ENCODE measurements at regions not wholly inside any gene's neighbourhood (a gene's known extent, or its start where the extent isn't known, plus 50 kb on each side); places are given as distances from the start of the nearest gene placed in this dataset.

DNA sequence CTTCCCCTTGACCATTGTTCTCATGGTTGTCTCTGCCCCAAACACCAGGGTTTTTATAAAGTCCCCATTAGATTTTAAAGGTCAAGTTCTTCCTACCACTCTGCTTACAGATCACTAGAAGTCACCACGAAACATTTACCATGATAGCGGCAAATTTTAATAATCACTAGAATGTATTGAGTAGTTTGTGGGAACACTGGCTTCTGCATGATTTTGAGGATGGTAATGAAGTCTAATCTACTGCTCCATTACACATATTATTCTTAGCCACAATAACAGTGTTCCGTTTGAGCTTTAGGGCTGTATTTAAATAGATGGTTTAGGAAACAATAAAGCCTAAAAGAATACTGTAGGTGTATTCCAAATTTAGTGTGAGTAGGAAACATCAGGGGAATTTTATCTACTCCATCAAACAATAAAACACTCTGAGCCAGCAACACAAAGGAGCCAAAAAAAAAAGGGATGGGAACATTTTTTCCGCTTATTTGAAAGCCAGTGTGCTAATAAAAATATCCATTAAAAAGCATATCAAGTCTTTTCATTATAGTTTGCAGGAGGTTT, 49.7 kb downstream of the KLF12 start:
- DNase-seq (ENCODE audit: low read depth in 2 of 2) = no peak

DNA sequence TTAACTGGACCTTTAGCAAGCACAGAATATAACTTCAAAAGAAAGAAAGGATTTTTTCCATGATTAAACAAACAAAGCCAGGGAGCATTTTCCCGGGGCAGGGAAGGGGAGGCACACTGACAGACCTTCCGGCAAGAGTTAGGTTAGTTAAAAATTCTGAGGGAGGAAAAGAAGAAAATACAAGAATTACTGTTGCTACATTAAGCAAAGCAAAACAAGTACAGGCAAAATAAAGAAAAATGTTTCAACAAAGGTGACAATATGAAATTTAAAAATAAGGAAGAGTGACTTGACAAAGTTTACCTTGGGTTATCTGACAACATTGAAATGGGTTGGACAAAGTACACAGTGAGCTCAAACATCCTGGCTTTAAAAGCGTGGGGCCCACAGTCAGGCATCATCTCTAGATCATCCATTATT, 51.5 kb downstream of the KLF12 start:
- DNase-seq (ENCODE audit: low read depth in 2 of 2) = no peak

DNA sequence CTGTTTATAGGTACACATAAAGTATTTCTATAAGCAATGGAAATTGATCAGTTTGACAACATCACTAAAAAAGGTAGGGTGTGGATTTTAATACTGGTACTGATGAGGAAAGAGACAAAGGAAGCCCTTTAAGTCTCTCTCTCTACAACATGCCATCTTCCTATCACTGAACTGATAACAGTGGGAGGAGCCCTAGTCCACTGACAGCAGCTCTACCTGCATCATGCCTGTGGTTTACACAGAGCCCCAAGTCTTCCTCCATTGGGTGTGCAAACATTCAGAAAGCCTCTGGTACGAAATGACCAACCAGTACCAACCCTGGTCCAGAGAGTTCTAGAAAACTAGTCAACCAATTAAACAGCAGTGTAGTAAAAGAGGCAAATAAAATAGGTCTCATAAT, 53.4 kb downstream of the KLF12 start:
- no peak for DNase-seq (ENCODE audit: low read depth in 2 of 2)

DNA sequence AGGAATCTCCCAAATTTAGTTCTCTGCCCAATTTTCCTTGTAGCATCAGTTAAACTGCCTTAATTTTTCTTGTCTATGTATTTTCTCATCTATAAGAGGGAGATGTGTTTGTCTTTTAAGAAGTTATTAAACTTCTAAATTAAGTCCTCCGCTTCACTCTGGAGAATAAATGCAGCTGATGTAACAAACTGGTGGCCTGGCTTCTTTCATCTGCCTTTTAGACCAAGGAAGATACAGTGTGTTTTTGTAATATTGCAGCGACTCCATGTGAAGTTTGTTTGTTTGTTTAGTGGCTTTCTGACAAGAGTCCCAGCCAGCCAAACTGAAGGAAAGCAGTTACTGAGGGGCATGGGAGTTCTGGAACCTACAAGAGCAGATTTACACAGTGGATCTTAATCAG, 56.4 kb downstream of the KLF12 start:
- DNase-seq (ENCODE audit: low read depth in 2 of 2) = no peak

DNA sequence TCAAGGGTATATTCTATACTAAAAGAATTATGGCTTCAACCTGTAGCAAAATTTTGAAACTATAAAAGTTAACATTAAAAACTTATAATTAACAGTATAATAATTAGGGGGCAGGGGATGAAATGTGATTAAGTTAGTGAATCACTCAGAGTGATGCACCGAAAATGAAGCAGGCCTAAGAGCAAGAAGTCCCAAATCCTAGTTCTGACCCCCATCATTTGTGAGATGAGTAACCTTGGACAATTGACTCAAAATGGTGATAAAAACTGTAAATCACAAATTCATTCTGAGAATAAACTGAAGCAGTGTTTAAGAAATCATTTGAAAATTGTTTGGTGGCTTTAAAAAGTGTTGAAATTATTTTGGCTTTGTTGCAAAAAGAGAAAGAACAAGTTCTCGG, 56.8 kb downstream of the KLF12 start:
- DNase-seq (ENCODE audit: low read depth in 2 of 2) = no peak

DNA sequence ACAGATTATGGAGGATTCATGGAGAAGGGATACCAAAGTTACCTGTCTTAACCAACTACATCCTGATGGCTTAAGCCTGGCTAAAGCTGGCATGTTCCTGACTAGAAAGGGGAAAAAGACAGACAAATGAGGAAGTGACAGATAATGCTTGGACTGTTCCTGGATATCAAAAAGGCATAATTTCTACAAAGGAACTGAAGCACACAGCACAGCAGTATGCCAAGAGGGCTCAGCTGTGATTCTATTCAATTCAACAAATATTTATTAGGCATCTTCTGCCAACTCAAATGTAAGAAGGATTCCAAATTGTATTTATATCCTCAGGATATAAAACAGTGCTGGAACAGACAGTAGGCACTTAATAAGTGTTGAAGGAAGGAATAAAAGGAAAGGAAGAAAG, 59.5 kb downstream of the KLF12 start:
- DNase-seq (ENCODE audit: low read depth in 2 of 2) = no peak

DNA sequence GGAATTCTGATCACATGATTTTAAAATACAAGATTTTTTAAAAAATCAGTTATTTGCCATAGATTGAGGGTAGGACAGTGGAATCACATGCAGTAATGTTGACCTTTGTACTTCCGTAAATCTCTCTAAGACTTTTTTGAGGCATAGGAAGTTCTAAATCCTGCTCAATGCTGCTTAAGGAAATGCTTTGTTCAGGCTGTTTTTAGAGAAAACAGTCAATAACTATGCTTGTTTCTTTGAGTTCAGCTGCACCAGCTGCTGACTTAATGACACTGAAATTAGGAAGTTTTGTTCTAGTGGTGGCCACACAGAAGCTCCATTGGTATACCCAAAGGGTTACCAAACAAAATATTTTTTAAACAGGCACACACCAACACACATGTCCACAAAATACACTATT, 60.9 kb downstream of the KLF12 start:
- no peak for DNase-seq (ENCODE audit: low read depth in 2 of 2)

DNA sequence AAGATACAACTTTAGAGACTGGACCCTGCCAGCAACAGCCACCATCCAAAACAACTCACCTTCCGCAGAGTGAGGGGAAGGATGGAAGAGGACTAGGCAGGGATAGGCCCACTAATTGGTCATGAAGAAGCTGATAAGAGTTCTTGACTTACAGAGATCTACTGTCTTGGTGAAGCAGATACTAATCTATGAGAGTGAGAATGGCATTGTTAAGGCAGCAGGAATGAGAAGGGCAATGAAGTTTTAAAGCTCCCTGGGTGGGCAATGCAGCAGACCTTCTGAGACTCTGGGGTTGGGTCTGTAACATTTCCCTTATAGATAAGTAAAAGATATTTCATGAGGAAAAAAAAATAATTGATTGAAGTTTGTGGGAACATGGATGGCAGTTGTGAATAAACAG, 63.7 kb downstream of the KLF12 start:
- no peak for DNase-seq (ENCODE audit: low read depth in 2 of 2)

DNA sequence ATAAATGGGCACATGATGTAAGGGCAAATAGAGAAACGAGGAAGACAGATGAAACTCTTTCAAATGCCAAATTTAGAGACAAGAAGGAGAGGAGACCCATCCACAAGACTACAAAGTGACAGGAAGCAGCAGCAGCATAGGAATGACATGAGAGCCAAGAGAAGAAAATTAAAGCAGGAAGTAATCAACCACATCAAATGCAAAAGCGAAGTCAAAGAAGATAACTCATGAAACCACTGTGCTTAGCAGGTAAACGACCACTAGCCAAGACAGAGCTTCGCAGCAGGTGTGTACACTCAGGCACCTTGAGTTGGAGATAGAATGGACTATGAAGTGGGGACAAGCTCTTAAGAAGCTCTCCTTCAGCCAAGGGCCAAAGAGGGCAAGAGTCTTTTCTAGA, 64.1 kb downstream of the KLF12 start:
- DNase-seq (ENCODE audit: low read depth in 2 of 2) = no peak

DNA sequence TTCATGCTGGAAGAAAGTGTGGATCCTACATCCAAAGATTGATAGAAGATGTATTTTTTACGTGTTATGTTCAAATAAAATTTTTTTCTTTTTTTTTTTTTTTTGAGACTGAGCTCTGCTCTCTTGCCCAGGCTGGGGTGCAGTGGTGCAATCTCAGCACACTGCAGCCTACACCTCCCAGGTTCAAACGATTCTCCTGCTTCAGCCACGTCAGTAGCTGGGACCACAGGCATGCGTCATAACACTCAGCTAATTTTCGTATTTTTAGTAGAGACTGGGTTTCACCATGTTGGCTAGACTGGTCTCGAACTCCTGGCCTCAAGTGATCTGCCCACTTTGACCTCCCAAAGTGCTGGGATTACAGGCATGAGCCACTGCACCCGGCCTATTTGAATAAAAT, 65.7 kb downstream of the KLF12 start:
- no peak for DNase-seq (ENCODE audit: low read depth in 2 of 2)

DNA sequence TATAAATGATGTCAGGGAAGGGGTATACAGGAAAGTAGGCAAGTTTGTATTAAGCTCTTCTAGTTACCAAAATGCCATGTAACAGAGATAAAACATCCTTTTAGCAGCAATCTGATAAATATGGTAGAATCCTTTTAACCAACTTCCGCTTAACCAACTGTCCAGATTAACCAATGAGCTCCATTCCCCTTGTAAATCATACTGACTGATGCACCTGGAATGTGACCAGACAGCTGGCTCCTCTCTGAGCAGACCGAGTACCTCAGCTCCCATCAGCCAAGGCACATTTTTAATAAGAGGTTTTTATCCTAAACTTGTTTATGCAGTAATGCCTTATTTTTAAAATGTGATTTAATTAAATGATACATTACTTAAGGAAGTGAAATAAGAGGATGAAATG, 66.4 kb downstream of the KLF12 start:
- no peak for DNase-seq (ENCODE audit: low read depth in 2 of 2)

DNA sequence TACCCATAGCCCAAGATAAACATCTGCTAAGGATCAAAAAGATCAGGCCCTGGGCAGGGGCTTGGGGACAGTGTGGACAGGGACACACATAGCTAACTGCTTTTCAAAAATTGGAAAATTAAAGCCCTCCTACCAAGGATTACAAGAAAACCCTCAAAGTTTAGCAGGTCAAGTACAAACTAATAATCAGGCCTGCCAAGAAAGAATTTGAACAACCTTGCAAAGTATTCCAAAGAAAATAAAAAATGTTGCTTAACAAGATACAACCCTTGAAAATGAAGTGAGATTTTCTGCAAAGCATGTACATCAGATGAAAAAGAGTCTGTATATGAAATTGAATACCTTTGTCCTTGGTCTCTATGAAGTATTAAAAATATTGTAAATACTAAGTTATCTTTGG, 67.3 kb downstream of the KLF12 start:
- no peak for DNase-seq (ENCODE audit: low read depth in 2 of 2)

DNA sequence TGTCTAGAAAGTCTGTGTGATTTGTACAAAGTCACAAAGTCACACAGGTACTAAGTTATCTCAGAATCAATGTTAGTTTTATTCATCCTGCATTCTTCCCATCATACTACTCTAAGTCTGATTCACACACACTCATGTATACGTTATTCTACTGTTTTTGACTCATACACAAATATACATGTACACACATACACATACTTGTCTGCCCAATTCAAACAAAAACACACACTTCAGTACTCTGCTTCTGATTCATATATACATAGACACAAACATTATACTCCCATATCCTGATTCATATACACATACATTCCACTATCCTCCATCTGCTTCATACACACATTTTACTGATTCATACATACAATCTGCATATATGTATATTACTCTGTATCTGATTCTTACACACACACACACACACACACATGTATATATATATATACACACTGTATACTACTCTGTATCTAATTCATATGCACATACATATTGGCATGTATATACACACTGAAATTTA, 69.3 kb downstream of the KLF12 start:
- DNase-seq (ENCODE audit: low read depth in 2 of 2) = no peak

DNA sequence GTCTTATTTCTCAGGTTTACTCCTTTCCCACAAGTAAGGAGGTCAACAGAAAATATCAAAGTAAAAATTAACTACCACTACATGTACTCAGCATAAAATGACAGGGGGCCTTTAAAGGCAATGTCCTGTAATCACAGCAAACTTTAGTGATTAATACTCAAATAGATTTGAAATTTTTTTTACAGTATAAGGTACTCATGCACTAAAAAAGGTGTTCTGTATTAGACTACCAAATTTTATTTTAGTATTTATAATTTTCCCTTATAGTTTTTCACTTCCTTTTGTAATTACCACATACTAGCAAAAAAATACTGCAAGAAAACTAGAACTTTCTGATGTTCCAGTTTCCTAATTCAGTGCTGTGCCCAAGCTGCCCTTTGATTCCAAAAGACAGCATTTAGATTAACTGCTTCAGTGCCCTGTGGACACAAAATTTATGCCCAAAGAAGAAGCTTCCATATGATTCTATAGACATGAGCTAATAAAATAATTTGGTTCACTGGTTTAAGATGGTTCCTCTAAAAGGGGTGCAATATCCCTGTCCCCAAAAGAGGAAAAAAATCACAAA, 70.6 kb downstream of the KLF12 start:
- no peak for DNase-seq (ENCODE audit: low read depth in 2 of 2)

DNA sequence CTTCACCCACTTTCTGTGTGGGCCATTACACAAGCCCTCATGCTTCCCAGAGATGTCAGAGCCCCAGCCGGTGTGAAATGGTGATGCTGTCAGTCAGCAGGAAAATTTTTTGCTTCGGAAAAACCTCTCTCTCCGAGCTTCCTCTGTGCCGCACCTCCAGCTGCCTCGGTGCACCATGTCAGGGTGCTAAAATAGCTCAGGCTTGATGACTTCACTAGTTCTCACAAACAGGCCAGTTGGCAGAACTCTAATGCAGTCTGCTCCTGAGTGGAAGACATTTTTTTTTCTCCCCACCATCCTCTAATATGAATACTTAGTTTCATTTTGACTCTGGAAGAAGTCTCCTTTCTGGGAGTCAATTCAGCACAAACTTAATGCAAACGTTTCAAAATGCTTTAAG, 71.3 kb downstream of the KLF12 start:
- no peak for DNase-seq (ENCODE audit: low read depth in 2 of 2)

DNA sequence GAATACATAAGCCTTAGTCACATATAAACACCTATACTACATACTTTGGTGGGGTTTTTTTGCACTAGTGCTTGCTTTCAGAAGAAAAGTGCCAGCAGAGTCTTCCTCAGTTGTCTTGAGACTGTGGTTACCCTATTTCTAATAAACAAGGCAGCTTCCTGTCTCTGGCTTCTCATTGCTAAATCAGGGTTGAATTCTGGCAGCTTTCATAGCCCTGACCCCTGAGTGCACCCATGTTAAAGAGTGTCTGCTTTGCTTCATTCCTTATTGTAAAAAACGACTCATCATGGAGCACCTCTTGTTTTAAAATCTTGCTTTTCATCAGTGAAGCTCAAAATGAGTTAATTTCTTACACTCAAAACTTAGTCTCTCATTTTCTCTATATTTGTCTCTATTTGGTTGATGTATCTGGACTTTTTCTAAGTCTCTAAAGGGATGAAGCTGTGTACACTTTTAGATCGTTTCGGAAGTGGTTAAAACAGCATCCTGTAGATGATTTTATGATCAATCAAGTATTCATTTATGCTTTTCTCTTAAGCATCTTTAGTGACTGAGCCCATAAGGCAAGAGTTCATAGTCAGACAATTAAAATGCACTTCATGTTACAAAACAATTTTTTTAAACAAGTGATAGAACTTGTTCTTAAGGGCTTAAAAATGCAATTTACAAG, 72.1 kb downstream of the KLF12 start:
- no peak for DNase-seq (ENCODE audit: low read depth in 2 of 2)

DNA sequence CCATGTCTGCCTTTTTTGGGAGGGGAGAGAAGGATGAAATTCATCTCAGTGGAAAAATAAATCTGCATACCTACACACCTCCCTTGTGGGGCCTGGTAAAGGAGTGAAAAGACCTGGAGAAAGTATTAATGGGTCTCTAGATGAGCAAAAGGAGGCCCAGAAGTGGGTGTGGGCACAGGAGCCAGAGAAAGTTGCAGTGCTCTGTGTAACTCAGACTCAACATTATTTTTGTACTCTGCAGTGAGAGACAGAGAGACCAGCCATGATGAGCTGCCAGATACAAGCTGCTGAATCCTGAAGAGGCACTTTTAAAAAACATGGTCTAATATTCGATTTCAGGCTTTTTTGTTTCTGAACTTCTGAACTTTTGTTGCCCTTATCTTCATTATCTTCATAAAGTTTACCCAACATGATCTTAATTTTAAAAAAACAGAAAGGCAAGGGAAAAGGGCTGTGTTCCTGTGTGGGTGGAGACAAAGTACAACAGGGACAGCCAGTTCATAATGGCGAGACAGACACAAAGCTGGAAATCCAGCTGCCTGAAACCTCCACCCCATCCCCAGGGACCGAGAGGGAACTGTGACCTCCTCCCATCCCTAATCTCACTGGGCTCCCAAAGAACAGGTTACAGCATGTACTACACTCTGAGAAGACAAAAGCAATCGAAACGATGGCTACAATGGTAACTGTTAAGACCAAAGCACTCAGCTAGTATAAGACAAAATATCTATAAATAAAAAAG, 77.2 kb downstream of the KLF12 start:
- DNase-seq (ENCODE audit: low read depth in 2 of 2) = no peak

DNA sequence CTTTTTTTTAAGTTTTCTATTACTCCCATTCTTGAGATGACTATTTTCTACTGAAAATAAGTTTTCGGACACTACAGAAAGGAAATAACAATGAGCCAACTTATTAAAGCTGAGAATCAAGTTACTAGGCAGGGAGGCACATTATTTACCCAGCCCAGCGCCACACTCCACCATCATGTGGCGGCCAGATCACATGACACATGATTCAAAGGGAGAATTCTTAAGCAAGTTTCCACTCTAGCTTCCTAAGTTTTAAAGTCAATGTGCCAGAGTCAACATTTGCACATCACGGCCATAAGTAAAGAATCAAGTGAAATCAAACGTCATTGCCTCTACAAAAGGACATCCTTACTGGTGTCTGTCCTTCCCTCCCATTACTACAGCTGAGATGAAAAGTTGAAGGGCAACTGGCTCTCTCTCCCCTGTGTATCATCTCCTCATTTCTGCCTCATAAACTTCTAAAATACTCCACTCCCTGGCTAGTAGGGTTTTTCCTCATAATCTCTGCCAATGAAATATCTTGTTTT, 81.7 kb downstream of the KLF12 start:
- DNase-seq (ENCODE audit: low read depth in 2 of 2) = no peak

DNA sequence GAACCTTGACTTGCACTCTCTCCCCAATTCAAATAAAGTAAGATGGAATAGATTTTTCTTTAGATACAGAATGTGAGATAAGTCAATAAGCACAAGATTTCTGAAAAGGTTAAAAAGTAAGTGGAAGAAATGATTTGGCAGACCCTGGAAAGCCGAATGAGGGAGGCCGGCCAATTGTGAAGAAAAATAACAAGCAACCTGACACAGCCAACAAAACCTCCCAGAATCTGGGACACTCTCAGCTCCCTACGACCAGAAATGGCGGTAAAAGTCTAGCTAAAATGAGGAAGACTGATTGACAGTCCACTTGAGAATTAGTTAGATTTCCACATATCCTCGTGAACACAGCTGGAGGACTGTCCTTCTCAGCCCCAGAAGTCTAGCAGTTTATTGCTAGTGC, 85.4 kb downstream of the KLF12 start:
- no peak for DNase-seq (ENCODE audit: low read depth in 2 of 2)

DNA sequence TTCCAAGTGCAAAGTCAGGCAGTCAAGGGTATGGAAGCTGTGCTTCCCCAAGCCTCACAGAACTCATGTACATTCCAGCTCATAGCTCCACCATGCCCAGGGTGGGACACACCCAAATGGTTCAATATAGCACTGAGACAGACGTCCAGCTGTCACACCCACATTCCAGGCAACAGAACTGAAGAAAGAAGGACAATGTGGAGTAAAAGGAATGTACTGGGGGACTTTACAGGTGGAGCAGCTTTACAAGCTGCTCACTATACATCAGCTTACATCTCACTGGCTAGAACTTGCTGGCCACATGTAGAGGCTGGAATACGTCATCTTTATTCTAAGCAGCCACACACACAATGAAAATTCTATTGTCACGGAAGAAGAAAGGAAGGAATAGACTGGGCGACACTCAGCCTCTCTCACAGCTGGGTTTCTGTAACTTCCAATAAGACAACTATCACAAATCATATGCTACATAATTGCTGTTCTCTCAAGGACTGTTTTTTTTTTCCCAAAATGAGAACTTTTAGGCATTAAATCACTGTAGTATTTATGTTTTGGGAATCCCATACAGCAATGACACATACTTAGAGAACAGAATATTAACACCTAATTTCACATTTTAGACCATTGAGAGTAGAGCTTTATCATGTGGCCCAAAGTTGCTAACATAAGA, 86.1 kb downstream of the KLF12 start:
- DNase-seq (ENCODE audit: low read depth in 2 of 2) = no peak

DNA sequence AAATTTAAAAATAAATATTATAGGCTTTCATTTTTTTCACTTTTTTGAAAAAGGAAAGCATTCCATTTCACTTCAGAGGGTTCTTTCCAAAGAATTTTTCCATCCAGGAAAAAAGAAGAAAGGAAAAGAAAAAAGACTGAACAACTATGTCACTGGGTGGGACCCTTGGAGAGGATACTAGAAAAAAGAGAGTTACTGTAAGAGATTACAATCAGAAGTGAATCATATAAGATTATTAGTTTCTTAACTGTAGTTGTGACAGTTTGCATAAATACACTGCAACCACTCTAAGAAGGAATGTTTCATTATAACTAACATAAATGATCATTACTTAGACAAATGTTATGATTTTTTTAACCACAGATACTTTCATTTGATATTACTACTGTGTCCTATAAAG, 87.8 kb downstream of the KLF12 start:
- no peak for DNase-seq (ENCODE audit: low read depth in 2 of 2)

DNA sequence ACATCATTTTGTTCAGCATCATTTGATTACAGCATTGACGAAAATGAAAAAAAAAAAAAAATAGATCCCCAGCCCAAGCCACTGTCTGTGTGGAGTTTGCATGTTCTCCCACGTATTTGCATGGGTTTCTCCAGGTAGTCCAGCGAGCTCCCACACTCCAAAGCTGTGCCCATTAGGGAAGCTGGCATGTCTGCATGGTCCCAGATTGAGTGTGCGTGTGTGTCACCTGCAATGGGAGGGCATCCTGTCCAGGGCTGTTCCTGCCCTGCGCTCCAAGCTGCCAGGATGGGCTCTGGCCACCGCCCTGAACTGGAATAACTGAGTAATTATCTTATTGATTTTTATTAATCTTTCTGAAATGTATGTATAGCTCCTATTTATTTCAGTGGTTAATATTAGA, 88.6 kb downstream of the KLF12 start:
- no peak for DNase-seq (ENCODE audit: low read depth in 2 of 2)

All from activated CD8-positive, alpha-beta memory T cell treated with anti-CD3 and anti-CD28 coated beads for 4 hours (primary cell).